ENCODE measurements at regions not wholly inside any gene's neighbourhood (a gene's known extent, or its start where the extent isn't known, plus 50 kb on each side); places are given as distances from the start of the nearest gene placed in this dataset.
A peak's percentile ranks its signal among the peaks of the same experiment; 100 is the strongest.

GRCh38 chr2:59703796-59704195 lies 849.7 kb downstream of the BCL11A start:
- no peak for DNase-seq

- DNase-seq: no peak
These were observed 851.4 kb downstream of the BCL11A start for GRCh38 chr2:59702026-59702425.

- DNase-seq: no peak
These were observed 852.0 kb downstream of the BCL11A start for GRCh38 chr2:59701271-59701994.

GRCh38 chr2:59694176-59694575 lies 859.3 kb downstream of the BCL11A start:
- no peak for DNase-seq

- no peak for DNase-seq
These were observed 860.1 kb downstream of the BCL11A start for GRCh38 chr2:59693231-59693959.

- no peak for DNase-seq
These were observed 861.8 kb downstream of the BCL11A start for GRCh38 chr2:59691518-59692190.

- DNase-seq: no peak
These were observed 862.6 kb downstream of the BCL11A start for GRCh38 chr2:59690849-59691248.

- DNase-seq: no peak
These were observed 868.7 kb downstream of the BCL11A start for GRCh38 chr2:59684771-59685166.

- no peak for DNase-seq
These were observed 869.2 kb downstream of the BCL11A start for GRCh38 chr2:59684116-59684770.

- DNase-seq: peak; percentile 1
These were observed 872.6 kb downstream of the BCL11A start for GRCh38 chr2:59680863-59681262.

- DNase-seq: no peak
These were observed 876.3 kb downstream of the BCL11A start for GRCh38 chr2:59677158-59677557.

GRCh38 chr2:59674100-59674499 lies 879.4 kb downstream of the BCL11A start:
- no peak for DNase-seq

GRCh38 chr2:59665021-59665420 lies 888.4 kb downstream of the BCL11A start:
- no peak for DNase-seq

- no peak for DNase-seq
These were observed 891.2 kb downstream of the BCL11A start for GRCh38 chr2:59662127-59662861.

- no peak for DNase-seq
These were observed 893.2 kb downstream of the BCL11A start for GRCh38 chr2:59660262-59660661.

GRCh38 chr2:59658906-59659635 lies 894.4 kb downstream of the BCL11A start:
- no peak for DNase-seq

- DNase-seq: no peak
These were observed 897.6 kb downstream of the BCL11A start for GRCh38 chr2:59655809-59656208.

- no peak for DNase-seq
These were observed 898.7 kb downstream of the BCL11A start for GRCh38 chr2:59654710-59655109.

GRCh38 chr2:59653164-59653563 lies 900.3 kb downstream of the BCL11A start:
- DNase-seq: no peak

GRCh38 chr2:59630789-59631188 lies 922.7 kb downstream of the BCL11A start:
- no peak for DNase-seq

- DNase-seq: no peak
These were observed 925.9 kb downstream of the BCL11A start for GRCh38 chr2:59627599-59627998.
